ENCODE measurements at regions not wholly inside any gene's neighbourhood (a gene's known extent, or its start where the extent isn't known, plus 50 kb on each side); places are given as distances from the start of the nearest gene placed in this dataset. TPM values are rescaled to one million over a fixed set of nuclear protein-coding genes. Genes with fewer than 3 reads are reported as not detected.
A peak's percentile ranks its signal among the peaks of the same experiment; 100 is the strongest.

GRCh38 chr7:96953676-96954513, 51.5 kb upstream of the DLX6 start:
- TF ChIP-seq JUND (IDR thresholded peaks at IDR 0.05) (peak in 1 of 2 donors; percentile 27), FOXA2 (IDR thresholded peaks at IDR 0.05) (no peak), HNF4G (IDR thresholded peaks at IDR 0.05) (peak; percentile 62), ZBTB33 (IDR thresholded peaks at IDR 0.05) (peak; percentile 62), SP1 (IDR thresholded peaks at IDR 0.05) (peak; percentile 43), EGR1 (IDR thresholded peaks at IDR 0.05; ENCODE audit: low read depth in 2 of 2) (no peak), REST (IDR thresholded peaks at IDR 0.05) (no peak), RAD21 (IDR thresholded peaks at IDR 0.05) (peak in 1 of 2 donors; percentile 26), YY1 (IDR thresholded peaks at IDR 0.05) (no peak), GABPA (IDR thresholded peaks at IDR 0.05 in 1 of 2, conservative IDR thresholded peaks at IDR 0.05 in 1 of 2) (peak in 1 of 2 donors; percentile 37), MAX (IDR thresholded peaks at IDR 0.05) (peak; percentile 31), RXRA (IDR thresholded peaks at IDR 0.05) (peak; percentile 33 to 70), TAF1 (conservative IDR thresholded peaks at IDR 0.05) (no peak), HNF4A (conservative IDR thresholded peaks at IDR 0.05) (peak; percentile 85 to 86)
- no peak for DNase-seq (ENCODE audit: low spot score)
- peaks cover 0 to 1% (median 0%) of the 10 kb centered on the region in 4 donors for H3K9me3 ChIP-seq (ENCODE audit: control insufficient read depth in 4 of 4, low read length in 3 of 4)
- no peak overlapping the region for H3K27ac ChIP-seq (ENCODE audit: low read depth in 1 of 2, low read length in 2 of 2)
- H3K27me3 ChIP-seq (ENCODE audit: control insufficient read depth in 4 of 4, insufficient read depth in 4 of 4, low read length in 3 of 4): no peaks in the 10 kb centered on the region
- no peaks in the 10 kb centered on the region for H3K36me3 ChIP-seq (ENCODE audit: control insufficient read depth in 4 of 4, insufficient read depth in 3 of 4, low read depth in 1 of 4, low read length in 3 of 4)
- no peak overlapping the region for H3K9ac ChIP-seq (ENCODE audit: low read depth in 1 of 2, low read length in 2 of 2)
- 42% methylated on average over 6 of the region's 6 CpGs for WGBS
- peaks cover 6 to 25% (median 18%) of the 10 kb centered on the region in 4 donors for H3K4me1 ChIP-seq (ENCODE audit: control insufficient read depth in 4 of 4, insufficient read depth in 4 of 4, low read length in 3 of 4)
- no peak overlapping the region for H3K4me3 ChIP-seq (ENCODE audit: low read depth in 1 of 3, low read length in 3 of 3)

Small RNA genes in the stretch of these regions (small RNA-seq; reads per million reads assigned to genes)
- not detected for gene RN7SL252P
